ENCODE measurements at regions not wholly inside any gene's neighbourhood (a gene's known extent, or its start where the extent isn't known, plus 50 kb on each side); places are given as distances from the start of the nearest gene placed in this dataset.
A peak's percentile ranks its signal among the peaks of the same experiment; 100 is the strongest.
"Not testable (repeated sequence)": the region's sequence is repeated elsewhere in the genome, so short reads cannot be mapped to it uniquely, and the experiment has no call there.

DNA sequence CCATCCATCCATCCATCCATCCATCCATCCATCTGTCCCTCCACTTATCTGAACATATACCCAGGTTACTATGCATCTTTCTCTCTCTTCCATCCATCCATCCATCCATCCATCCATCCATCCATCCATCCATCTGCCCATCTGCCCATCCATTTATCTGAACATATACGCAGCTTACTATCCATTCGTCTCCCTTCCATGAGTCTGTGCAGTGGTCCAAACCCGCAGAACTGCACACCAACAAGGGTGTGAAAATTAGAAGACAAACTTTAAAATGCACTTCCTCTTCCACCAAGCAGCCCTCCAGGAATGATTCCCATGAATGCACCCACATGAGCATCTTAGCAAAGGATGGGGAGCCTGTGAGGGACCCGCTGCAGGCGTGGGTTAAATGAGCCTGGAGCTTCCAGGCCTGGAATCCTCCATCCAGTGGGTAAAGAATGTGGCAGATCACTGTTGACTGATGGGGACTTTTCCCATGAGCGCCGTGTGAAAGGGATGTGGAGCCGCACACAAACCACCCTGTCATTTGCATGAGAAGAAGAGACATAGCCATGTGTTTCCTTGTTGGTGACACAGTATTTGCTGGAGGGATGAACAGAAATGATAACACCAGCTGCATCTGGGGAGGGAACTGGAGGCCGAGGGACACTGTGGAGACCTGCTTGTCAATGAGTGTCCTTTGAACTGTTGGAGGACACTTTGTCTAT, 376.6 kb downstream of the ADGRD1 start:
- no peaks in the 10 kb centered on the region for H4K20me1 ChIP-seq
- peaks cover 19% of the 10 kb centered on the region; the same call in 1 of the 2 replicates for H3K4me1 ChIP-seq
- H3K4me2 ChIP-seq: no peak overlapping the region
- H3K9ac ChIP-seq: no peak overlapping the region
- no peaks in the 10 kb centered on the region for H3K9me3 ChIP-seq
- no peaks in the 10 kb centered on the region for H3K27me3 ChIP-seq
- no peak for TF ChIP-seq Cebpa-rat (IDR thresholded peaks at IDR 0.05)
- H3K27ac ChIP-seq: no peak overlapping the region
- H3K36me3 ChIP-seq: no peaks in the 10 kb centered on the region
- H3K4me3 ChIP-seq: no peak overlapping the region

DNA sequence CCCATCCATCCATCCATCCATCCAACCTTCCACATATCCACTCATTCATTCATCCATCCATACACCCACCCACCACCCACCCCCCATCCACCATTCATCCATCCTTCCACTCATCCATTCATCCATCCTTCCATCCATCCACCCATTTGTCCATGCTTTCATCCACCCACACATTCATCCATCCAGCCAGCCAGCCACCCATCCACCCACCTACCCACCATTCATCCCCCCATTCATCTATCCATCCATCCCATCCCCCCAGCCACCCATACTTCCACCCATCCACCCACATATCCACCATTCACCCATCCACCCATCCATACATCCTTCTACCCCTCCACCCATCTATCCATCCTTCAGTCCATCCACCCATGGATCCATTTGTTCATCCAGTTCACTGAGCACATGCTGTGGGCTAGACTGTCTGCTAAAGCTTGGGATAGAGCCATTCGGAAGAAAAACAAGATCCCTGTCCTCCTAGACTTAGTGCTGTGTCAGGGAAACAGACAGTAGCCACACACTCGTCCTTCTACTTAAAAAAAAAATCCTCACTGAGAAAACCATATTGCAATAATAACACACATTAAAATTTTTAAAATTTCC, 377.5 kb downstream of the ADGRD1 start:
- no peak overlapping the region for H3K9ac ChIP-seq
- H3K4me2 ChIP-seq: no peak overlapping the region
- H3K4me1 ChIP-seq: peaks cover 19% of the 10 kb centered on the region; the same call in 1 of the 2 replicates
- no peak for TF ChIP-seq Cebpa-rat (IDR thresholded peaks at IDR 0.05)
- no peak overlapping the region for H3K27ac ChIP-seq
- H3K36me3 ChIP-seq: no peaks in the 10 kb centered on the region
- no peaks in the 10 kb centered on the region for H4K20me1 ChIP-seq
- no peaks in the 10 kb centered on the region for H3K27me3 ChIP-seq
- H3K9me3 ChIP-seq: no peaks in the 10 kb centered on the region
- H3K4me3 ChIP-seq: no peak overlapping the region

DNA sequence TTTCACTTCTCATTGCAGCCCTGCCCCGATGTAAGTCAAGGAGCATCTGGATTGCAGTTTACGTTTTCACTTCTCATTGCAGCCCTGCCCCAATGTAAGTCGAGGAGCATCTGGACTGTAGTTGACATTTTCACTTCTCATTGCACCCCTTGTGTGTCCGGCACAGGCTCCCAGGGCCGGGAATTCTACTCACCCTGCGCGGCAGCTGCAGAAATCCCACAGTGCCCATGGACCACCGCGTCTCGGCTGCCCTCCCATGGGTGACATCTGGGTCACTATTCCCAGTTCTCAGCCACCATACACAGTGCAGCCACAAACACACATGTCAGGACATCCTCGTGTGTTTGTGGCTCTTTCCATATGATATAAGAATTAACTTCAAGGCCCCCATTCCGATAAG, 378.5 kb downstream of the ADGRD1 start:
- H3K27ac ChIP-seq: no peak overlapping the region
- no peaks in the 10 kb centered on the region for H3K36me3 ChIP-seq
- H3K4me1 ChIP-seq: peaks cover 19% of the 10 kb centered on the region; the same call in 1 of the 2 replicates
- no peak overlapping the region for H3K4me3 ChIP-seq
- H3K27me3 ChIP-seq: no peaks in the 10 kb centered on the region
- H3K4me2 ChIP-seq: no peak overlapping the region
- no peak for TF ChIP-seq Cebpa-rat (IDR thresholded peaks at IDR 0.05)
- no peak overlapping the region for H3K9ac ChIP-seq
- H3K9me3 ChIP-seq: no peaks in the 10 kb centered on the region
- H4K20me1 ChIP-seq: no peaks in the 10 kb centered on the region

DNA sequence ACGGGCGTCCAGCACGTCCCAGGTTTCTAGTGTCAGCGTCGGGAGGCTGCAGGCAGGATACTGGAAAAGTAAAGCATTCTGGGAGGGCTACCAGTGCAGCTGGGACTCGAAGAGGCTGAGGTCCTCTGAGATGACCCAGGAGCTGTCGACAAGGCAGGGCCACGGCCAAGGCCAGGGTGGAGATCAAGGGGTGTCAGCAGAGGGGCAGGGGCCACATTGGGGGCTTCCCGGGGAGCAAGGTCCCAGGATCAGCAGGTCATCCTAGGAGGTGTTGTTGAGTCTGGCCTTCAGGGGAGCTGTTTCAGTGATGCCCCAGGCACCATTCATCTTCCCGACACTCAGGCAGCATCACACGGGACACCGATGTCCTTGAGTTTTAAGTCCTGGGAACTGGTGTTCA, 377.8 kb upstream of the SFSWAP start:
- H3K4me1 ChIP-seq: peaks cover 10% of the 10 kb centered on the region; the same call in 1 of the 2 replicates
- H3K27ac ChIP-seq: no peak overlapping the region
- H3K4me3 ChIP-seq: no peak overlapping the region
- TF ChIP-seq Cebpa-rat (IDR thresholded peaks at IDR 0.05): no peak
- no peaks in the 10 kb centered on the region for H4K20me1 ChIP-seq
- no peak overlapping the region for H3K4me2 ChIP-seq
- no peaks in the 10 kb centered on the region for H3K27me3 ChIP-seq
- no peaks in the 10 kb centered on the region for H3K36me3 ChIP-seq
- H3K9ac ChIP-seq: no peak overlapping the region
- no peaks in the 10 kb centered on the region for H3K9me3 ChIP-seq

DNA sequence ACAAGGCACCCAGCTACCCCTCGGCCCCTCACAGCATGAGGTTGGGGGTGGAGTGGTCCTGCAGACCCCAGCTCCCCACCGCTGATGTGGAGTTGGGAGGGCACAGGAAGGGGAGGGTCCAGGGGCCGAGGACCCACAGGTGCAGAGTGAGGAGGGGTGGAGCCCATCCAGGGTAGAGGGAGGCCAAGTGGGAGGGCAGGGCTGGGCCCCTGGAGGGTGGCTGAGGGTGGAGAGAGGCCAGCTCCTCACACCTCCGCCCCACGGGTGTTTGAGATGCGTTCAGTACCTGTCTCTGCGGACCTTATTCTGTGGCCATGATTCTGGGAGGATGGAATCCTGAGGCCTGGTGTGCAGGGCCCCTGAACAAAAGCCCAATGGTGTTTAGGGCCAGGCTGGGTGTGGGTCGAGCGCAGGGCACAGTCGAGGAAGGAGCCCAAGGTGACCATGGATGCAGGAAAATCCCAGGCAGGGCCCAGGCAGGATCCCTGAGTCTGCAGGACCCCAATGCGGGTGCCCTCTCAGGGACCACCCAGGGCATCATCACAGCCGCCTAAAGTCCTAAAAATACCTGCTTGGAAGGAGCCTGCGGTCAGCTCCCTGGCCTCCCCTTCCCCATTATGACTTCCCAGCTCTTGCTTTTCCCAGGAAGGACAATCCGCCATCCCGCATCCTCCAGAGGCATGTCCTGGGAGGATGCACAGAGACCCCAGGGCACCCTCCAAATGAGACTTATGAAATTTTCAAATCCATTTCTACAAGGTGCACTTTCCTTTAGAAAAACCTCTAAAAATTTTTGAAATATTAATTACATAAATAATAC, 377.1 kb upstream of the SFSWAP start:
- Histone ChIP-seq H4K20me1 (no peaks in the 10 kb centered on the region), H3K4me3 (no peak overlapping the region), H3K27me3 (no peaks in the 10 kb centered on the region), H3K9ac (no peak overlapping the region), H3K36me3 (no peaks in the 10 kb centered on the region), H3K9me3 (no peaks in the 10 kb centered on the region), H3K4me2 (no peak overlapping the region), H3K4me1 (0 out of 2 replicates have a peak, but pooled peaks cover 10% of the 10 kb centered on the region), H3K27ac (no peak overlapping the region)
- no peak for TF ChIP-seq Cebpa-rat (IDR thresholded peaks at IDR 0.05)

DNA sequence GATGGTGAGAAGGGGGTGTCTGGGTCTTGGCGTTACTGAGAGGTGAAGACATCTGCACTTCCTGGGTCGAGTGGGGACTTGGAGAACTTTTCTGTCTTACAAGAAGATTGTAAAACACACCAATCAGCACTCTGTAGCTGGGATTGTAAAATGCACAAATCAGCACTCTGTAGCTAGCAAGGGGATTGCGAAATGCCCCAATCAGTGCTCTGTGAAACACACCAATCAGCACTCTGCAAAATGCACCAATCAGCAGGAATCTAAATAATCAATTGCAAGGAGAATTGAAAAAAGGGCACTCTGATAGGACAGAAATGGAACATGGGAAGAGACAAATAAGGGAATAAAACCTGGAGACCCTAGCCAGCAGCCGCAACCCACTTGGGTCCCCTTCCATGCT, 376.1 kb upstream of the SFSWAP start:
- Histone ChIP-seq H3K27me3 (no peaks in the 10 kb centered on the region), H3K4me3 (no peak overlapping the region), H3K4me1 (0 out of 2 replicates have a peak, but pooled peaks cover 10% of the 10 kb centered on the region), H3K4me2 (no peak overlapping the region), H3K9me3 (no peaks in the 10 kb centered on the region), H3K36me3 (no peaks in the 10 kb centered on the region), H3K9ac (no peak overlapping the region), H4K20me1 (no peaks in the 10 kb centered on the region), H3K27ac (no peak overlapping the region)
- no peak for TF ChIP-seq Cebpa-rat (IDR thresholded peaks at IDR 0.05)

DNA sequence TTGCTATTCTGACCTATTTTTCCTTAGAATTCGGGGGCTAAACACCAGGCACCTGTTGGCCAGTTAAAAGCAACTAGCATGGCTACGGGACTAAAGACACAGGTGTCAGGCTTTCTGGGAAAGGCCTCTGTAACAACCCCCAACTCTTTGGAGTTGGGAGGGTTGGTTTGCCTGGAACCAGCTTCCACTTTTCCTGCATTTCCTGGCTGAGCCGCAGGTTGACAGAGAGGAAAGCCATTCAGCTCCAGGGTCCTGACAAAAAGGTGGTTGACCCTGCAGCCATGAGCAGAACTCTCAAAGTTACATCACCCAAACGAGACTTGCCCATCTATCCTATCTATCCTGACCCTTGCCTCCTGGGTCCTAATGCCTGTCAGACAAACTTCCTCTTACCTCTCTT, 375.4 kb upstream of the SFSWAP start:
- no peaks in the 10 kb centered on the region for H3K36me3 ChIP-seq
- no peaks in the 10 kb centered on the region for H3K9me3 ChIP-seq
- H3K4me3 ChIP-seq: no peak overlapping the region
- no peak overlapping the region for H3K4me2 ChIP-seq
- 0 out of 2 replicates have a peak, but pooled peaks cover 14% of the 10 kb centered on the region for H3K4me1 ChIP-seq
- H3K27ac ChIP-seq: no peak overlapping the region
- no peak overlapping the region for H3K9ac ChIP-seq
- no peaks in the 10 kb centered on the region for H3K27me3 ChIP-seq
- H4K20me1 ChIP-seq: no peaks in the 10 kb centered on the region
- no peak for TF ChIP-seq Cebpa-rat (IDR thresholded peaks at IDR 0.05)

DNA sequence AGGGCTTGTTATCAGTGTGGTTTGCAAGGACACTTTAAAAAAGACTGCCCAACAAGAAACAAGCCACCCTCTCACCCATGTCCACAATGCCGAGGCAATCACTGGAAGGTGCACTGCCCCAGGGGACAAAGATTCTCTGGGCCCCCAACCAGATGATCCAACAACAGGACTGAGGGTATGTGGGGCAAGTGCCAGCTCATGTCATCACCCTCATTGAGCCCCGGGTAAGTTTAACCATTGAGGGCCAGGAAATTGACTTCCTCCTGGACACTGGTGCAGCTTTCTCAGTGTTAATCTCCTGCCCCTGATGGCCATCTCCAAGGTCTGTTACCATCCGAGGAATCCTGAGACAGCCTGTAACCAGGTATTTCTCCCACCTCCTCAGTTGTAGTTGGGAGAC, 373.0 kb upstream of the SFSWAP start:
- not testable (repeated sequence) for H3K9ac ChIP-seq, H4K20me1 ChIP-seq, H3K27me3 ChIP-seq, H3K36me3 ChIP-seq, H3K4me3 ChIP-seq, H3K4me2 ChIP-seq, H3K27ac ChIP-seq
- Histone ChIP-seq H3K4me1 (peaks cover 31% of the 10 kb centered on the region), H3K9me3 (peaks cover 13% of the 10 kb centered on the region)

DNA sequence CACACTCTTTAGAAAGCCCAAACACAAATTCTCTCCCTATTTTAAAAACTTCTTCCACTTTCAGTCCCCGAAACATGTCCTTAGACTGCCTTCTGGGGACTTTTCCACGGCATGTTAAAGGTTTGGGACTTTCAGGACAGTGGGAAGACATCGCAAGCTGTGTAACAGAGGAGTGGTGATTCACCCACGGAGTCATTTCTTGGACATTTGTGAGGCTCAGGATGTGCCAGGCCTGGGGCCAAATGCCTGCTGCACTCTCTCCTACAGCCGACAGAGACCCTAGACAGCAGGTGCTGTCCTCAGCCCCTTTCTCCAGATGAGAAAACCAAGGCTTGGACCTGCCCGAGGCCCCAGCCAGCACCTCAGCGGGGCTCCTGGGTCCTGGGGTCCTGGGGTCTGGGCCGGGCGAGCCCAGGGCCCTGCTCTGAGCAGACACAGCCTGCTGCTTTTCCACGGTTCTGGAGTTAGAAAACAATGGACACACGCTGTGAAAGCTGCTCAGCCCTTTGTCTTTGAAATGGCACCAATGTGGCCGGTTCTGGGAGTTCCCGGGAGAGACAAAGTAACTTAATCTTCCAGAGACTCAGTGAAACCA, 370.2 kb upstream of the SFSWAP start:
- no peaks in the 10 kb centered on the region for H3K36me3 ChIP-seq
- no peaks in the 10 kb centered on the region for H4K20me1 ChIP-seq
- H3K4me1 ChIP-seq: peaks cover 28% of the 10 kb centered on the region
- peak overlapping the region; percentile 36; the same call in 1 of the 2 replicates for H3K4me2 ChIP-seq
- no peak overlapping the region for H3K9ac ChIP-seq
- H3K27ac ChIP-seq: no peak overlapping the region
- no peaks in the 10 kb centered on the region for H3K27me3 ChIP-seq
- TF ChIP-seq Cebpa-rat (IDR thresholded peaks at IDR 0.05): no peak
- no peak overlapping the region for H3K4me3 ChIP-seq
- H3K9me3 ChIP-seq: peaks cover 23% of the 10 kb centered on the region

DNA sequence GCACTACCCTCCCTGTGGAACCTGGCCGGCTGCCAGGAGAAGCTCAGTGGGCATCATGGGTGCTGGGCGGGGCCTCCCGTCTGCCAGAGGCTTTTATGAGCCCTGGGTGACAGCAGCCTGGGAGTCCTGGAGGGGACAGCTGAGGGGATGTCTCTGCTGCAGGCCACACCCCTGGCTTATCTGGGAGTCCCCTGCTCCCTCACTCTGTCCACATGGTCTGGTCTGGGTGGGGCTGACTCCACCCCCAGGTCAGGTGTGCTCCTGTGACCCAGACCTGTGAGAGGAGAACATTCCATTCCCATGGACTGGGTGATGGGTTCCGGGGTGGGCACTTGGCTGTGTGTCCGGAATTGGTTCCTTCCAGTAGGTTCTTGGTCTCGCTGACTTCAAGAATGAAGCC, 369.3 kb upstream of the SFSWAP start:
- not testable (repeated sequence) for H3K27ac ChIP-seq, H4K20me1 ChIP-seq, H3K9ac ChIP-seq, H3K36me3 ChIP-seq, H3K4me3 ChIP-seq, H3K27me3 ChIP-seq
- Histone ChIP-seq H3K4me2 (peak overlapping the region; percentile 37), H3K4me1 (peaks cover 37% of the 10 kb centered on the region), H3K9me3 (peaks cover 23% of the 10 kb centered on the region)

DNA sequence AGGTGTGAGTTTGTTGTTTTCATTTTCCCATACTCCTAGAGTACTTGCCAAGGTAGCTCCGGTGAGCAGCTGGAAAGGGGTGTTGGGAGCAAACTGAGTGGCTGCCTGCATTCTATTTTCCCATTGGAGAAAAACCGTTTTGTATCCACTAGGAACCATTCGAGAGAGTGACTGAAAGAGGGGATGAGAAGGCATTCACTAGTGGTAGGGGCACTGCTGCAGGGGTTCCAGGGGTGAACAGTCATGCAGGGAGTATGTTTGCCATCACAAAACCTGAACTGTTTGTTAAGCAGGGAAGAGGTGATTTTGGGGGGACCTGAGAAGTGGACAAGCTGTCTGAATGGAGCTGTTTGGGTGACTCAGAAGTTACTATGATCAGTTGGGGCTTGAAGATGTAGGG, 367.5 kb upstream of the SFSWAP start:
- Histone ChIP-seq H3K9me3 (peaks cover 23% of the 10 kb centered on the region), H3K4me1 (peaks cover 55% of the 10 kb centered on the region)
- not testable (repeated sequence) for H3K4me3 ChIP-seq, H3K9ac ChIP-seq, H3K27me3 ChIP-seq, H3K27ac ChIP-seq, H3K36me3 ChIP-seq, H4K20me1 ChIP-seq, H3K4me2 ChIP-seq

DNA sequence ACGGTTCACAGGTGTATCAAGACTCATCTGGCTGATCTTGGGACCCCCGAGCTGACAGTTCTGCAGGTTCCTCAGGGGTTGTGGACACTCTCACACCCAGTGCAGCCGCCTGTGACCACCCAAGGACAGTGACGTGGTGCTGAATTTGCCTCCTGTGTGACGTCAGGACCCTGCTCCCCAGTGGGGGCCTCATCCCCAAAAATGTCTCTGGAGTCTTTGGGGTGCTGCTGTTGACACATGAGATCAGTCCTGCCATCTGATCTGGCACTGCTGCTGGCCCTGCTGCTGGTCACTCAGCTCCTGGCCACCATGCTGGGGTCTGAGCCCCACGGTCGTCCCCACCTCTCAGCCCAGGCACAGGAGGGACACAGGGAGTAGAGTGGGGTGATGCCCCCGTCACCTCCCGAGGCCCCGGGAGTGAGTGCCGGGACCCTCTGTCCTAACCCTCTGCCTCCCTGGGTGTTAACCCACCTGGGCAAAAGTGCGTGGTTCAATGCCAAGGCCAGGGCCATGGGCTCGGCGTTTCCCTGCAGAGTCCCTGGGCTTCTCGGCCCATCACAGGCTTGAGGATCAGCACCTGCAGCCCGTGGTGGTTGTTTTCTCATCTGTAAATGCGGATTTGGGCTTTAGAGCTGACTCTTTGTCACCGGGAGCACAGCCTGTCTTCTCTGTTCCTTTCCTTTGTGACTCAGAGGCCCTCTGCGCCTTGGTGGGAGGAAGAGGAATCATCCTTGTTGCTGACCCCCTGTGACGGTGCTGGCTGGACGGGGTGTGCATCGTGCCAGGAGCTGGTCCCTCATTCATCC, 366.0 kb upstream of the SFSWAP start:
- not testable (repeated sequence) for H4K20me1 ChIP-seq, H3K9ac ChIP-seq, H3K27ac ChIP-seq, H3K27me3 ChIP-seq, H3K4me3 ChIP-seq, H3K36me3 ChIP-seq
- peak overlapping the region; percentile 88; the same call in 1 of the 2 replicates for H3K4me2 ChIP-seq
- H3K9me3 ChIP-seq: peaks cover 23% of the 10 kb centered on the region
- peaks cover 70% of the 10 kb centered on the region for H3K4me1 ChIP-seq

Data from BLaER1 (cell line).